H9 (cell line): ENCODE measurements at regions not wholly inside any gene's neighbourhood (a gene's known extent, or its start where the extent isn't known, plus 50 kb on each side); places are given as distances from the start of the nearest gene placed in this dataset.

Experiments used
- DNase-seq: peaks from one replicate; pipeline ENCODE4 v3.0.0-alpha.2; 2017
- H2AFZ ChIP-seq: one replicate; pipeline ENCODE4 v1.6.1; 2013; ENCODE audit warnings: mild to moderate bottlenecking, low read length, control low read depth, moderate library complexity
- H2AK5ac ChIP-seq: 2 replicates; pipeline ENCODE4 v1.6.1; 2013; ENCODE audit warnings: low read length, control low read depth, mixed read lengths; ENCODE audit not compliant: insufficient read length
- H2BK120ac ChIP-seq: one replicate; pipeline ENCODE4 v1.6.1; 2013; ENCODE audit warnings: low read depth, mild to moderate bottlenecking, low read length, control low read depth, inconsistent platforms; ENCODE audit not compliant: poor library complexity, severe bottlenecking
- H2BK12ac ChIP-seq: 2 replicates; pipeline ENCODE4 v1.6.1; 2013; ENCODE audit warnings: low read length, control low read depth, mixed read lengths, low read depth; ENCODE audit not compliant: insufficient read length
- H2BK15ac ChIP-seq: 2 replicates; pipeline ENCODE4 v1.6.1; 2013; ENCODE audit warnings: low read depth, low read length, control low read depth
- H2BK20ac ChIP-seq: one replicate; pipeline ENCODE4 v1.6.1; 2013; ENCODE audit warnings: low read depth, mild to moderate bottlenecking, low read length, control low read depth, inconsistent platforms; ENCODE audit not compliant: poor library complexity, severe bottlenecking
- H2BK5ac ChIP-seq: 2 replicates; pipeline ENCODE4 v1.6.1; 2013; ENCODE audit warnings: low read length, control low read depth, mixed read lengths; ENCODE audit not compliant: insufficient read length
- H3K14ac ChIP-seq: 2 replicates; pipeline ENCODE4 v1.6.1; 2013; ENCODE audit warnings: low read length, control low read depth; ENCODE audit not compliant: insufficient read depth
- H3K18ac ChIP-seq: 2 replicates; pipeline ENCODE4 v1.6.1; 2013; ENCODE audit warnings: low read depth, mild to moderate bottlenecking, mixed read lengths, low read length, control low read depth; ENCODE audit not compliant: insufficient read length
- H3K23ac ChIP-seq: 2 replicates; pipeline ENCODE4 v1.6.1; 2013; ENCODE audit warnings: low read length, control low read depth, mixed read lengths, low read depth; ENCODE audit not compliant: insufficient read length
- H3K23me2 ChIP-seq: 2 replicates; pipeline ENCODE4 v1.6.1; 2013; ENCODE audit warnings: low read depth, mild to moderate bottlenecking, mixed read lengths, low read length, control low read depth; ENCODE audit not compliant: insufficient read length, poor library complexity, severe bottlenecking
- H3K27ac ChIP-seq: 2 replicates; pipeline ENCODE4 v1.5.1; 2013; ENCODE audit warnings: low read length, control low read depth, mixed read lengths, low read depth; ENCODE audit not compliant: insufficient read length
- H3K27me3 ChIP-seq: 2 replicates; pipeline ENCODE4 v1.6.1; 2013; ENCODE audit warnings: low read length, control low read depth, inconsistent platforms; ENCODE audit not compliant: insufficient read depth
- H3K4ac ChIP-seq: 2 replicates; pipeline ENCODE4 v1.6.1; 2013; ENCODE audit warnings: low read depth, mild to moderate bottlenecking, control low read depth, inconsistent platforms, low read length, moderate library complexity
- H3K4me1 ChIP-seq: 2 replicates; pipeline ENCODE4 v1.6.1; 2013; ENCODE audit warnings: low read length, control low read depth, inconsistent platforms; ENCODE audit not compliant: insufficient read depth
- H3K4me2 ChIP-seq: 2 replicates; pipeline ENCODE4 v1.6.1; 2013; ENCODE audit warnings: low read length, control low read depth, mixed read lengths; ENCODE audit not compliant: insufficient read length, insufficient read depth
- H3K56ac ChIP-seq: 2 replicates; pipeline ENCODE4 v1.6.1; 2013; ENCODE audit warnings: low read depth, mild to moderate bottlenecking, mixed read lengths, low read length, control low read depth; ENCODE audit not compliant: insufficient read length
- H3K79me1 ChIP-seq: 2 replicates; pipeline ENCODE4 v1.6.1; 2013; ENCODE audit warnings: low read depth, mild to moderate bottlenecking, moderate library complexity, low read length, control low read depth, inconsistent platforms; ENCODE audit not compliant: insufficient read depth, poor library complexity, severe bottlenecking
- H3K79me2 ChIP-seq: 2 replicates; pipeline ENCODE4 v1.6.1; 2013; ENCODE audit warnings: low read length, control low read depth, inconsistent platforms; ENCODE audit not compliant: insufficient read depth
- H3K9ac ChIP-seq: 2 replicates; pipeline ENCODE4 v1.6.1; 2013; ENCODE audit warnings: low read length, control low read depth, mixed read lengths; ENCODE audit not compliant: insufficient read length; ENCODE audit errors: extremely low read depth
- H3K9me3 ChIP-seq: one replicate; pipeline ENCODE4 v1.6.1; 2013; ENCODE audit warnings: low read depth, low read length, inconsistent platforms; ENCODE audit not compliant: control insufficient read depth
- H3T11ph ChIP-seq: one replicate; pipeline ENCODE4 v1.6.1; 2013; ENCODE audit warnings: mild to moderate bottlenecking, low read length, control low read depth, inconsistent platforms
- H4K20me1 ChIP-seq: one replicate; pipeline ENCODE4 v1.6.1; 2013; ENCODE audit not compliant: control insufficient read depth, insufficient read length, insufficient read depth
- H4K5ac ChIP-seq: 2 replicates; pipeline ENCODE4 v1.6.1; 2013; ENCODE audit warnings: low read depth, mild to moderate bottlenecking, mixed read lengths, low read length, control low read depth; ENCODE audit not compliant: insufficient read length
- H4K8ac ChIP-seq: replicated peaks from 2 replicates; pipeline ENCODE4 v1.6.1; 2013; ENCODE audit warnings: low read length, control low read depth, mixed read lengths, low read depth; ENCODE audit not compliant: insufficient read length
- H4K91ac ChIP-seq: 2 replicates; pipeline ENCODE4 v1.6.1; 2013; ENCODE audit warnings: low read depth, mild to moderate bottlenecking, moderate library complexity, mixed read lengths, low read length, control low read depth; ENCODE audit not compliant: insufficient read length
- H3K27ac Mint-ChIP-seq, 3 experiments: 2 replicates in 2 of 3; 3 replicates in 1 of 3; pipeline ENCODE4 v1.8.0; 2020 to 2021; ENCODE audit warnings: mixed read lengths in 3 of 3, mild to moderate bottlenecking in 1 of 3, moderate library complexity in 1 of 3
- H3K27me3 Mint-ChIP-seq: 2 replicates; pipeline ENCODE4 v1.8.0; 2021; ENCODE audit warnings: low read depth, mild to moderate bottlenecking, moderate library complexity, mixed read lengths
- H3K36me3 Mint-ChIP-seq, 3 experiments: 2 replicates in 2 of 3; 3 replicates in 1 of 3; pipeline ENCODE4 v1.8.0; 2020 to 2021; ENCODE audit warnings: low read depth in 3 of 3, mixed read lengths in 3 of 3; ENCODE audit not compliant: insufficient read depth in 1 of 3
- H3K4me1 Mint-ChIP-seq, 2 experiments: 2 replicates each; pipeline ENCODE4 v1.8.0; 2020; ENCODE audit warnings: mixed read lengths in 2 of 2
- H3K4me3 Mint-ChIP-seq, 2 experiments: 2 replicates in 1 of 2; 3 replicates in 1 of 2; pipeline ENCODE4 v1.8.0; 2020 to 2021; ENCODE audit warnings: mild to moderate bottlenecking in 2 of 2, mixed read lengths in 2 of 2, moderate library complexity in 1 of 2
- H3K9me3 Mint-ChIP-seq, 2 experiments: 2 replicates in 1 of 2; 3 replicates in 1 of 2; pipeline ENCODE4 v1.8.0; 2020; ENCODE audit warnings: mild to moderate bottlenecking in 2 of 2, mixed read lengths in 2 of 2, moderate library complexity in 1 of 2
- WGBS: extraction: QIAGEN DNeasy Blood & Tissue Kit; methylation state at CpG from one replicate; pipeline ENCODE4 v1.1.7; 2013; ENCODE audit warnings: missing lambda C conversion rate, low lambda C conversion rate, mixed read lengths; ENCODE audit not compliant: insufficient read length; ENCODE audit errors: extremely low coverage; 5-methylcytosine and 5-hydroxymethylcytosine counted together
- TF ChIP-seq, protein P1 (sequence below): fragments of 200-600 bp; sonication (generic); conservative IDR thresholded peaks from 3 replicates; pipeline ENCODE4 v1.8.0; 2021; ENCODE audit warnings: antibody characterized with exemption, mild to moderate bottlenecking

GRCh38 chr12:82242729-82243128, 115.5 kb downstream of the CCDC59 start:
- Histone ChIP-seq H3K4me2 (no peak overlapping the region), H3K4me1 (no peaks in the 10 kb centered on the region), H4K91ac (no peak overlapping the region), H2AK5ac (no peak overlapping the region), H3K79me1 (no peaks in the 10 kb centered on the region), H4K8ac (no peak overlapping the region), H3K56ac (no peak overlapping the region), H4K20me1 (no peaks in the 10 kb centered on the region), H3K18ac (no peak overlapping the region), H3K4ac (no peak overlapping the region), H2BK120ac (no peak overlapping the region), H2AFZ (no peak overlapping the region), H3K23me2 (no peaks in the 10 kb centered on the region), H3K23ac (no peak overlapping the region), H2BK12ac (no peak overlapping the region), H4K5ac (no peak overlapping the region), H2BK5ac (no peak overlapping the region), H3K27me3 (no peaks in the 10 kb centered on the region), H2BK20ac (no peak overlapping the region), H2BK15ac (no peak overlapping the region), H3T11ph (no peak overlapping the region), H3K9ac (no peak overlapping the region), H3K79me2 (no peaks in the 10 kb centered on the region), H3K27ac (no peak overlapping the region), H3K9me3 (no peaks in the 10 kb centered on the region), H3K14ac (no peak overlapping the region)
- no peak overlapping the region for H3K4me3 Mint-ChIP-seq
- no peak for DNase-seq
- H3K27me3 Mint-ChIP-seq: no peaks in the 10 kb centered on the region
- H3K27ac Mint-ChIP-seq: no peak overlapping the region
- H3K9me3 Mint-ChIP-seq: no peaks in the 10 kb centered on the region; a peak in 2 of 5 replicates
- TF ChIP-seq, protein P1, sequence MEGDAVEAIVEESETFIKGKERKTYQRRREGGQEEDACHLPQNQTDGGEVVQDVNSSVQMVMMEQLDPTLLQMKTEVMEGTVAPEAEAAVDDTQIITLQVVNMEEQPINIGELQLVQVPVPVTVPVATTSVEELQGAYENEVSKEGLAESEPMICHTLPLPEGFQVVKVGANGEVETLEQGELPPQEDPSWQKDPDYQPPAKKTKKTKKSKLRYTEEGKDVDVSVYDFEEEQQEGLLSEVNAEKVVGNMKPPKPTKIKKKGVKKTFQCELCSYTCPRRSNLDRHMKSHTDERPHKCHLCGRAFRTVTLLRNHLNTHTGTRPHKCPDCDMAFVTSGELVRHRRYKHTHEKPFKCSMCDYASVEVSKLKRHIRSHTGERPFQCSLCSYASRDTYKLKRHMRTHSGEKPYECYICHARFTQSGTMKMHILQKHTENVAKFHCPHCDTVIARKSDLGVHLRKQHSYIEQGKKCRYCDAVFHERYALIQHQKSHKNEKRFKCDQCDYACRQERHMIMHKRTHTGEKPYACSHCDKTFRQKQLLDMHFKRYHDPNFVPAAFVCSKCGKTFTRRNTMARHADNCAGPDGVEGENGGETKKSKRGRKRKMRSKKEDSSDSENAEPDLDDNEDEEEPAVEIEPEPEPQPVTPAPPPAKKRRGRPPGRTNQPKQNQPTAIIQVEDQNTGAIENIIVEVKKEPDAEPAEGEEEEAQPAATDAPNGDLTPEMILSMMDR: no peak
- no peaks in the 10 kb centered on the region; a peak in 1 of 7 replicates for H3K36me3 Mint-ChIP-seq
- WGBS: no CpG with 5 or more reads among the region's 4 CpGs
- no peaks in the 10 kb centered on the region for H3K4me1 Mint-ChIP-seq
